Right lobe of liver (tissue), 6 donors: ENCODE measurements at regions not wholly inside any gene's neighbourhood (a gene's known extent, or its start where the extent isn't known, plus 50 kb on each side); places are given as distances from the start of the nearest gene placed in this dataset.
A peak's percentile ranks its signal among the peaks of the same experiment; 100 is the strongest.

Source experiments
- ATAC-seq, 4 donors: fragments of 200-7000 bp; cut with Tn5 transposase; one replicate each; pipeline ENCODE4 v1.9.1; 2020; ENCODE audit warnings: mild to moderate bottlenecking in 4 of 4, moderate library complexity in 4 of 4
- DNase-seq, 3 donors: peaks; one replicate each; pipeline ENCODE4 v3.0.0-alpha.2; 2020
- H3K27ac ChIP-seq, 3 donors: fragments of 200-600 bp; one replicate each; pipeline ENCODE4 v1.8.0; 2022
- H3K27me3 ChIP-seq, 2 donors: fragments of 200-600 bp; one replicate each; pipeline ENCODE4 v1.8.0; 2022
- H3K36me3 ChIP-seq, 4 donors: fragments of 200-600 bp; sonication (generic) in 1 of 4; one replicate each; pipeline versions ENCODE4 v1.5.1 to v1.8.0; 2017 to 2022; ENCODE audit warnings: control low read depth in 1 of 4
- H3K4me1 ChIP-seq, 4 donors: fragments of 200-600 bp; sonication (generic) in 1 of 4; one replicate each; pipeline versions ENCODE4 v1.5.1 to v1.8.0; 2017 to 2022; ENCODE audit warnings: control low read depth in 1 of 4
- H3K4me3 ChIP-seq, 3 donors: fragments of 200-600 bp; one replicate each; pipeline ENCODE4 v1.8.0; 2022
- H3K9me3 ChIP-seq, 4 donors: fragments of 200-600 bp; sonication (generic) in 1 of 4; one replicate each; pipeline versions ENCODE4 v1.5.1 to v1.8.0; 2017 to 2022; ENCODE audit warnings: control low read depth in 1 of 4
- POLR2A ChIP-seq: fragments of 450-650 bp; IDR thresholded peaks from one replicate; pipeline ENCODE4 v1.6.1; 2017; ENCODE audit warnings: antibody characterized with exemption, mild to moderate bottlenecking
- WGBS: methylation state at CpG from one replicate; pipeline ENCODE4 v1.1.6; 2018; ENCODE audit warnings: low coverage, low lambda C conversion rate; ENCODE audit not compliant: insufficient coverage; ENCODE audit errors: missing lambda C conversion rate; 5-methylcytosine and 5-hydroxymethylcytosine counted together
- intact Hi-C, 2 donors: fragments of 100-400 bp; cut with DNase I; formaldehyde crosslinking; loops; one replicate each; pipeline versions ENCODE4 v1.11.2 to v1.14.1; 2022
- TF ChIP-seq, protein P1 (sequence below), 4 donors: fragments of 200-600 bp in 3 of 4; fragments of 450-650 bp in 1 of 4; IDR thresholded peaks; one replicate each; pipeline versions ENCODE4 v1.5.1 to v1.8.0; 2016 to 2022; ENCODE audit warnings: antibody characterized with exemption in 4 of 4, mild to moderate bottlenecking in 2 of 4
- donor health status: DM: no; HTN: yes; CAD: no.
- donor health status: DM: no; HTN: no; CAD: no.
- donor health status: DM: no; HTN: no; CAD: no.
- donor health status: DM: no; HTN: yes; CAD: no.
- donor health status: DM: no; HTN: yes; CAD: no.

DNA sequence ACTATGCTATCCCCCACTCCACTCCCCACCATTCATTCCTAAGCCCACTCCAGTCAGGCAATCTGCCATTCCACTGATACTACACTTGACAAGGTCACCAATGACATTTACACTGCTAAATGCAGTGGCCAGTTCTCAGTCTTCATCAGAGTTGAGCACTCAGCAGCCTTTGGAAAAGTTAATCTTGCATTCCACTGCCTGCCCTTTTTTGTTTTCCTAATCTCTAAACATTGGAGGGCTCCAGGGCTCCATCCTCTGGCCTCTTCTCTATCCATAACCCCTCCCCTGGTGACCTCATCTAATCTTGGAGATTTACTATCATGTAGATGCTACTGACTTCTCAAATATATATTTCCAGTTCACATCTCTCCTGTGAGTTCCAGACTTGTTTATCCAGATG, 70.9 kb upstream of the S1PR1 start:
- no peaks in the 10 kb centered on the region for H3K9me3 ChIP-seq
- H3K27me3 ChIP-seq = no peaks in the 10 kb centered on the region
- intact Hi-C loops = no loop called here
- H3K27ac ChIP-seq = no peak overlapping the region
- TF ChIP-seq POLR2A = no peak
- TF ChIP-seq, protein P1, sequence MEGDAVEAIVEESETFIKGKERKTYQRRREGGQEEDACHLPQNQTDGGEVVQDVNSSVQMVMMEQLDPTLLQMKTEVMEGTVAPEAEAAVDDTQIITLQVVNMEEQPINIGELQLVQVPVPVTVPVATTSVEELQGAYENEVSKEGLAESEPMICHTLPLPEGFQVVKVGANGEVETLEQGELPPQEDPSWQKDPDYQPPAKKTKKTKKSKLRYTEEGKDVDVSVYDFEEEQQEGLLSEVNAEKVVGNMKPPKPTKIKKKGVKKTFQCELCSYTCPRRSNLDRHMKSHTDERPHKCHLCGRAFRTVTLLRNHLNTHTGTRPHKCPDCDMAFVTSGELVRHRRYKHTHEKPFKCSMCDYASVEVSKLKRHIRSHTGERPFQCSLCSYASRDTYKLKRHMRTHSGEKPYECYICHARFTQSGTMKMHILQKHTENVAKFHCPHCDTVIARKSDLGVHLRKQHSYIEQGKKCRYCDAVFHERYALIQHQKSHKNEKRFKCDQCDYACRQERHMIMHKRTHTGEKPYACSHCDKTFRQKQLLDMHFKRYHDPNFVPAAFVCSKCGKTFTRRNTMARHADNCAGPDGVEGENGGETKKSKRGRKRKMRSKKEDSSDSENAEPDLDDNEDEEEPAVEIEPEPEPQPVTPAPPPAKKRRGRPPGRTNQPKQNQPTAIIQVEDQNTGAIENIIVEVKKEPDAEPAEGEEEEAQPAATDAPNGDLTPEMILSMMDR (IDR thresholded peaks at IDR 0.05) = no peak
- H3K36me3 ChIP-seq = no peaks in the 10 kb centered on the region
- DNase-seq (no peak), ATAC-seq (peak in 3 of 4 donors; percentile 23 to 30 (median 25))
- no peaks in the 10 kb centered on the region for H3K4me1 ChIP-seq
- H3K4me3 ChIP-seq = no peak overlapping the region

DNA sequence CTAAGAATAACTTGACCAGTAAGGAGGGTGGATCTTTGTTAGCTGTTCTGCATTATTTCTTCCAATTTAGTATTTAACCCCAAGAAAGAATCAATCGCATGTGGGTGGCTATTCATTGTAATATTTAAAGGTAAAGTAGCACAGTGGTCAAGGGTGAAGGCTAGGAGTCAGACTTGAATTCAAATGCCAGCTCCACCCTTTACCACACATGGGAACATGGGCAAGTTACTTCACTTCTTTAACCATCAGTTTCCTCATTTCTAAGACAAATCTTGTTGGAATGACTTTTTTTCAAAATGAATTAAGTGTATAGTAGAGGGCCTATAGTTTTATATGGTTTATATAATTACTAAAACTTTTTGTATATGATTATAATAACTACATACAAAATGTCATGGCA, 71.3 kb upstream of the S1PR1 start:
- intact Hi-C loops = no loop called here
- no peak overlapping the region for H3K27ac ChIP-seq
- no peaks in the 10 kb centered on the region for H3K27me3 ChIP-seq
- H3K36me3 ChIP-seq = no peaks in the 10 kb centered on the region
- DNase-seq (no peak), ATAC-seq (peak in 1 of 4 donors; percentile 13)
- TF ChIP-seq, protein P1 (IDR thresholded peaks at IDR 0.05) = no peak
- no peak for TF ChIP-seq POLR2A
- 100% methylated on average over 1 of the region's 1 CpG for WGBS
- H3K4me1 ChIP-seq = no peaks in the 10 kb centered on the region
- H3K4me3 ChIP-seq = no peak overlapping the region
- H3K9me3 ChIP-seq = no peaks in the 10 kb centered on the region

DNA sequence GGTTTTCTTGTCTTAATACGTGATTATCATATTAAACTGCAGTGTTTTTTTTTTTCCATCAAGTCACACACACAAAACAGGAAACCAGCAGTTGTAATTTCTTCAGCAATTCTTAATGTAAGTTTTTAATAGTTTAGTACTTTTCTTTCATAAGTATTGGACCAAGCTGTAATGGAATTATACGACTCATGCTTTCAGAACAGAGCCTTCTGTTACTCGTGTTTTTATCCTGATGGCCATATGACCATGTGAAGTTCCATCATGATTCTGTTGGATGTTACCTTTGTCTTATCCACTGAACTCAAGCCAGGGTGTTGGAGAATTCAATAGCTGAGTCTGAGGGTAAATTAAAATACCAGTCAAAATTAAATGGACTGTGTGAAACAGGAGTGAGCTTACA, 72.0 kb upstream of the S1PR1 start:
- Histone ChIP-seq H3K27me3 (no peaks in the 10 kb centered on the region), H3K27ac (no peak overlapping the region), H3K36me3 (no peaks in the 10 kb centered on the region), H3K9me3 (no peaks in the 10 kb centered on the region), H3K4me3 (no peak overlapping the region), H3K4me1 (no peaks in the 10 kb centered on the region)
- TF ChIP-seq, protein P1 (IDR thresholded peaks at IDR 0.05) = no peak
- TF ChIP-seq POLR2A = no peak
- intact Hi-C loops = no loop called here
- DNase-seq = no peak
- no peak for ATAC-seq
- WGBS = 81% methylated on average over 3 of the region's 3 CpGs

DNA sequence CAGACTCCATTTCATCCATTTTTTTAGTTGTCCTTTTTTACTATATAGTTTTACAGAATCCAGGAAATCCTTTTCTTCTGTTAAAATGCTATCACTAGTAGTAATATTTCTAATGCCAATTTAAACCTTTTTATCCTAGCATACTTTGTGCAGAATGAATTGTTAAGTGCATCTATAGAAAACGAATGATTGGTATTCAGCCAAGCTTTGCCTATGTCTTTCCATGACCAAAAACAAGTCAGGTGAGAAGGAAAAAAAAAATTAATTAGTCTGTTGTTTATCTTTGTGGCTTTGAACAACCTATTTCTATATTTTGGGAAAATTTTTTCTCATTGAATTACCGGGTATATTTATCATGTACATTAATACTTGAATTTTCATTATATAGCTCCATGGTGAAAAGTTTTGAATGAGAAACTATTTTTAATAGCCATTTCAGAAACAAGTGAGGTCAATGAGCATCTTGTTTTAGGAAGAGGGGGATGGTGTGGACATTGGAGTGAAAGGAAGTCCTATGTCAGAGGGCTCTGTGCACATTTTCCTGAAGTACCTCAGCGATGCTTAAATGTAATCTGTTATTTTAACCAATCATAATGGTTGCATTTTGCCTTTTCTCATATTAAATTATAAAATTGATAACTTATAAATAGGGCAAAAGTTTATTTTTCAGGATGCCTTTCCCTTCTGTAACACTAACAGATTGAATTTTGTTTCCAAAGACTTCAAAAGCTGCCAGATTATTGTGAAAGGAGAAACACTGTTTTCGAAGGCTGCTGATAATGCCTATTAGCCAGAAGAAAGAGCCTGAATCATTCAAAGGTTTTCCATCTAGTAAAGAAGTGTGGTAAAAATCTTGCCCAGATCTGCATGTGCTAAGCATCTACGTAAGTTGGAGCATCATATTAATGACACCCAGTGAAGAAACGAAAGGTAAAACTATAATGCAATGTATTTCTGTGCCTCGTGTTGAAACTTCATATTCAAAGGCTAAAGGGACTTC, 73.8 kb upstream of the S1PR1 start:
- Histone ChIP-seq H3K4me3 (no peak overlapping the region), H3K27ac (peak overlapping the region in 2 of 3 donors; percentile 19 to 29), H3K27me3 (no peaks in the 10 kb centered on the region), H3K9me3 (no peaks in the 10 kb centered on the region), H3K4me1 (no peaks in the 10 kb centered on the region), H3K36me3 (no peaks in the 10 kb centered on the region)
- WGBS = 66% methylated on average over 7 of the region's 7 CpGs
- TF ChIP-seq POLR2A = no peak
- TF ChIP-seq, protein P1 (IDR thresholded peaks at IDR 0.05) = no peak
- DNase-seq (no peak), ATAC-seq (peak; percentile 42 to 80 (median 70))
- intact Hi-C loops = no loop called here
